ENCODE measurements at regions not wholly inside any gene's neighbourhood (a gene's known extent, or its start where the extent isn't known, plus 50 kb on each side); places are given as distances from the start of the nearest gene placed in this dataset.

DNA sequence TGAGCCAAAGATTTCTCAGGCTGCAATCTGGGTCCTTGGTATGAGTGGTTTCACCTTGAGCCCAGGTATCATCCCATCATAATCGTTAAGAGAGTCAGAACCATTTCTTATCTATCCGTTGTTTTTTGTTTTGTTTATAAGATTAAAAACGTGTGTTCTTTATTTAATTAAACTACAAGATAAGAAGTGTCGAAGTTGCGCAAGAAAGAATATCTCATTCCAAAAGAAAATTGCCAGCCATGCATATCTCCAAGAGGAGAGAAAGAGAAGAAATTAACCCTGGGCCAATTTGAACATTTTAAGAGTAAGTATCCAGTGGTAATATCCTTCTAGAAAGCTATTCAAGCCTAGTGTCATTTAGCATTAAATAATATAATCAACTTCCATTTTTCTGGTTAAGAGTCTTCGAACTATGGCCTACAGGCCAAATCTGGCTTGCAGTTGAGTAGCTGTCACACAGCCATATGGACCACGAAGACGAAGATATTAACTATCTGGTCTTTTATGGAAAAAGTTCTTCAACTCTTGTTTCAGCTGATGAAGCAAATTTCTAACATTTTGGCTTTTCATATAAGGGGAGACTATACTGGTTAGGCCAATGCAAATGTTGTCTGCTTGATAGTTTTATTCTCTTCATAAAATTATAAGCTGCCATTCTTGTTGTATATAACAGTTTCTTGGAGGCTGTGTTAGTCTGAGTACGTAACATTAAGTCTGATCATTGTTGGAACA lies 576.4 kb downstream of the REEP3 start:
- H3K27me3 Mint-ChIP-seq = no peaks in the 10 kb centered on the region
- H3K27ac Mint-ChIP-seq = no peak overlapping the region
- no peaks in the 10 kb centered on the region for H3K9me3 Mint-ChIP-seq
- no peak overlapping the region for H3K4me3 Mint-ChIP-seq
- intact Hi-C loops (cut with micrococcal nuclease) = no loop called here
- ChIA-PET POLR2A (no interaction called here), CTCF (no interaction called here)
- TF ChIP-seq, protein P1, sequence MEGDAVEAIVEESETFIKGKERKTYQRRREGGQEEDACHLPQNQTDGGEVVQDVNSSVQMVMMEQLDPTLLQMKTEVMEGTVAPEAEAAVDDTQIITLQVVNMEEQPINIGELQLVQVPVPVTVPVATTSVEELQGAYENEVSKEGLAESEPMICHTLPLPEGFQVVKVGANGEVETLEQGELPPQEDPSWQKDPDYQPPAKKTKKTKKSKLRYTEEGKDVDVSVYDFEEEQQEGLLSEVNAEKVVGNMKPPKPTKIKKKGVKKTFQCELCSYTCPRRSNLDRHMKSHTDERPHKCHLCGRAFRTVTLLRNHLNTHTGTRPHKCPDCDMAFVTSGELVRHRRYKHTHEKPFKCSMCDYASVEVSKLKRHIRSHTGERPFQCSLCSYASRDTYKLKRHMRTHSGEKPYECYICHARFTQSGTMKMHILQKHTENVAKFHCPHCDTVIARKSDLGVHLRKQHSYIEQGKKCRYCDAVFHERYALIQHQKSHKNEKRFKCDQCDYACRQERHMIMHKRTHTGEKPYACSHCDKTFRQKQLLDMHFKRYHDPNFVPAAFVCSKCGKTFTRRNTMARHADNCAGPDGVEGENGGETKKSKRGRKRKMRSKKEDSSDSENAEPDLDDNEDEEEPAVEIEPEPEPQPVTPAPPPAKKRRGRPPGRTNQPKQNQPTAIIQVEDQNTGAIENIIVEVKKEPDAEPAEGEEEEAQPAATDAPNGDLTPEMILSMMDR (IDR thresholded peaks at IDR 0.05) = no peak
- H3K4me1 Mint-ChIP-seq = no peaks in the 10 kb centered on the region
- ATAC-seq (ENCODE audit: low read depth) (no peak), DNase-seq (no peak)
- no peaks in the 10 kb centered on the region for H3K36me3 Mint-ChIP-seq (ENCODE audit: low read depth)

DNA sequence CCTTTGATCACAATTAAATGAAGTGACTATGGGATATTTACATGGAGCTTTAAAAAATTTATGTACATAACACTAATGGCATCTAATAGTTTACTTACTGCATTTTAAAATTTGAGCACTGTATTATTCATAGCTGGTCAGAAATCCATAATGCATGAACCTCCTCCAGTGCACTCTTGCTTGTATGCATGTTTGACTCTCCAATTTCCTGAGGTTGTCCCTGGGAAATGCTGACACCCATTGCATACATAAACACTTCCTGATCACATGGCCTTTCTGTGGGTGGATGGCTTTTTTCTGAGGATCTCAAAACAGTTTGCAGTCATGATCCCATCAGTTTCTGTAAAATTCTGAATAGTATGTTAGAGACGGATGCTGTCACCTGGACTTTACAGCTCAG lies 577.8 kb downstream of the REEP3 start:
- Mint-ChIP-seq H3K36me3 (ENCODE audit: low read depth) (no peaks in the 10 kb centered on the region), H3K4me1 (no peaks in the 10 kb centered on the region), H3K9me3 (no peaks in the 10 kb centered on the region), H3K4me3 (no peak overlapping the region), H3K27me3 (no peaks in the 10 kb centered on the region), H3K27ac (no peak overlapping the region)
- ATAC-seq (ENCODE audit: low read depth) (no peak), DNase-seq (no peak)
- intact Hi-C loops (cut with micrococcal nuclease) = no loop called here
- ChIA-PET CTCF (no interaction called here), POLR2A (no interaction called here)
- TF ChIP-seq, protein P1 (IDR thresholded peaks at IDR 0.05) = no peak

DNA sequence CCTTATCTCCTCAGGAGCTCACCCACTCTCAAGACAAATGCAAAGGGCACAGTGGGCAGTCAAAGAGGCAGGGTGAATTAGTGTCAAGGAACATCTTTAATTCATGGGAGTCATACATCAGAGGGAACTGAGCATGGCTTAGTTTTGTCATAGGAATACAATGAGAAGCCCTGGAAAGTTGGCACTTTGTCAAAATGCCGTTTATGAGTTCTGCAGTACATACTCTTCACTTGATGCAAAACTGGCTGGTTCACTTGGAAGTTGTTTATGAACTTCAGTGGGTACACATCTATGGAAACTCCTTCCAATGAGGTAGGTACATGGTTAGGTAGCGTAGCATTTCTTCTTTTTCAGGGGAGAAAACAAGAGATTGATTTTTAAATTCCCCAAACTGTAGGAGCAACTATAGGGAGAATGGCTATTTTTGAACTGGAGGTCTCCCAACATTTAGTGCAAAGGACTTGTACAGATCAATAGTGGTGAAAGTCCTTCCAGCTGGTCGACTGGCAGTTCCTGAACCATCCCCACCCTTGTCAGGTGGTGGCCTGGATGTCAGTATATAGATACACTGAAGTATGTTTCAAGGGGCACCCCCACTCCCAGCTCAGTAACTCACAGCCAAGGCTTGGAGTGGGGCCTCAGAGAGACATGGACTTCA lies 580.5 kb downstream of the REEP3 start:
- TF ChIP-seq, protein P1 (IDR thresholded peaks at IDR 0.05) = no peak
- Mint-ChIP-seq H3K4me1 (no peaks in the 10 kb centered on the region), H3K9me3 (no peaks in the 10 kb centered on the region), H3K4me3 (no peak overlapping the region), H3K27me3 (no peaks in the 10 kb centered on the region), H3K36me3 (ENCODE audit: low read depth) (no peaks in the 10 kb centered on the region), H3K27ac (no peak overlapping the region)
- ATAC-seq (ENCODE audit: low read depth) (no peak), DNase-seq (no peak)
- intact Hi-C loops (cut with micrococcal nuclease) = no loop called here
- POLR2A ChIA-PET = no interaction called here
- CTCF ChIA-PET = no interaction called here

DNA sequence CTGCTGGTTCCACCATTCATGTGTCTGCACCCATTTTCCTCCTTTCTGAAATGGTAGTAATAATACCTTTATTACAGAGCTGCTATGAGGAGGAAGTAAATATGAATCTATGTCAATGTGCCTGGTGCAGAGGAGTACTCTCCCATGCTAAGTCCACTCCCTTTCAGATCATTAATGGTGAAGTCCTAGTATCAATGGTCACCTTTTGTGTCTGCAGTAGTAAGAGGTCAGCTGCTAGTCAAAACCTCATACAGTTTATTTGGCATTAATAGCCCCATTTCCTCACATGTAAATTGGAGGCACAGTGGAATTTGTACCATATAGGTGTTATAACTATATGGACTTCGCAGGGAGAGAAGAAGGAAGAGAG lies 581.0 kb downstream of the REEP3 start:
- CTCF ChIA-PET = no interaction called here

DNA sequence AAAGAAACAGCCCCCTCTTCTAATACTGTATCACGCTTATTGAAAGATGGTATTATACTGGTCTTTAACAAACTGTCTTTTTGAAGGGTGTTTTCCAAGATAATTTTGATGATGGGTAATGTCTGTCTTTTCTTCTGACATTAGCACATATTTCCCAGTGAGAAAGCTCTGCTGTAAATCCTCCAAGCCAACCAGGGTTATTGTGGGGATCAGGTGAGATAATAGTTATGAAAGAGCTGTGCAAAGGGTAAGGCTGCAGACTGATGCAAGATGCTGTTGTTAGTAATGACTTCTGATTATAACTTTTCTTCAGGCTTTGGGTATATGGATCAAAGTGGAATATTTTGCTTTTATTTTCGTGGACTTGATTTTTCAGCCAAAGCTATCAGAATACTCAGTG lies 581.7 kb downstream of the REEP3 start:
- no peak overlapping the region for H3K4me3 Mint-ChIP-seq
- CTCF ChIA-PET = no interaction called here
- no peak for DNase-seq
- POLR2A ChIA-PET = no interaction called here
- no peaks in the 10 kb centered on the region for H3K4me1 Mint-ChIP-seq
- H3K9me3 Mint-ChIP-seq = no peaks in the 10 kb centered on the region
- H3K36me3 Mint-ChIP-seq (ENCODE audit: low read depth) = no peaks in the 10 kb centered on the region
- TF ChIP-seq, protein P1 (IDR thresholded peaks at IDR 0.05) = no peak
- intact Hi-C loops (cut with micrococcal nuclease) = no loop called here
- H3K27ac Mint-ChIP-seq = no peak overlapping the region
- no peak for ATAC-seq (ENCODE audit: low read depth)
- H3K27me3 Mint-ChIP-seq = no peaks in the 10 kb centered on the region

More for the DNA sequence above, 581.0 kb downstream of the REEP3 start:
- H3K27me3 Mint-ChIP-seq = no peaks in the 10 kb centered on the region
- TF ChIP-seq, protein P1 (IDR thresholded peaks at IDR 0.05) = no peak
- H3K9me3 Mint-ChIP-seq = no peaks in the 10 kb centered on the region
- no peaks in the 10 kb centered on the region for H3K4me1 Mint-ChIP-seq
- no peak for ATAC-seq (ENCODE audit: low read depth)
- POLR2A ChIA-PET = no interaction called here
- H3K4me3 Mint-ChIP-seq = no peak overlapping the region
- DNase-seq = no peak
- no peak overlapping the region for H3K27ac Mint-ChIP-seq
- H3K36me3 Mint-ChIP-seq (ENCODE audit: low read depth) = no peaks in the 10 kb centered on the region
- intact Hi-C loops (cut with micrococcal nuclease) = no loop called here
